CD4-positive, alpha-beta T cell (primary cell): ENCODE measurements at regions not wholly inside any gene's neighbourhood (a gene's known extent, or its start where the extent isn't known, plus 50 kb on each side); places are given as distances from the start of the nearest gene placed in this dataset.

ENCODE experiments used
- ATAC-seq: fragments of 200-7000 bp; cut with Tn5 transposase; one replicate; pipeline ENCODE4 v1.10.0; 2022; ENCODE audit warnings: mild to moderate bottlenecking; ENCODE audit not compliant: poor library complexity
- CTCF ChIA-PET: fragments of 350-600 bp; sonication (Branson Sonifier 250); formaldehyde crosslinking; loops from one replicate; lab custom pipeline; 2021; ENCODE audit warnings: antibody characterized with exemption, inconsistent platforms; lab: Charles Lee
- POLR2A ChIA-PET: fragments of 350-600 bp; sonication (Branson Sonifier 250); formaldehyde crosslinking; loops from one replicate; lab custom pipeline; 2021; ENCODE audit warnings: antibody characterized with exemption, inconsistent platforms; lab: Charles Lee
- DNase-seq, 14 experiments: peaks; one replicate each; pipeline ENCODE4 v3.0.0-alpha.2; 2013 to 2020; ENCODE audit warnings: mixed read lengths in 2 of 14
- H3K27ac ChIP-seq, 2 donors: one replicate each; pipeline versions ENCODE4 v1.5.1 to v1.7.0; 2013; ENCODE audit warnings: low read length in 2 of 2, low read depth in 1 of 2, mild to moderate bottlenecking in 1 of 2
- H3K27me3 ChIP-seq, 2 experiments: 1 replicate in 1 of 2; 2 replicates in 1 of 2; pipeline versions ENCODE4 v1.6.1 to v1.7.0; 2013; ENCODE audit warnings: low read length in 2 of 2, control low read depth in 1 of 2, mild to moderate bottlenecking in 1 of 2, moderate library complexity in 1 of 2; ENCODE audit not compliant: insufficient read depth in 2 of 2, control insufficient read depth in 1 of 2
- H3K36me3 ChIP-seq: one replicate; pipeline ENCODE4 v1.6.1; 2013; ENCODE audit warnings: low read length, control low read depth; ENCODE audit not compliant: insufficient read depth
- H3K4me1 ChIP-seq: one replicate; pipeline ENCODE4 v1.6.1; 2013; ENCODE audit warnings: low read length, control low read depth; ENCODE audit not compliant: insufficient read depth
- H3K4me3 ChIP-seq: one replicate; pipeline ENCODE4 v1.5.1; 2013; ENCODE audit warnings: mild to moderate bottlenecking, low read length, moderate library complexity
- H3K9me3 ChIP-seq, 2 experiments: 1 replicate in 1 of 2; 2 replicates in 1 of 2; pipeline versions ENCODE4 v1.6.1 to v1.7.0; 2013; ENCODE audit warnings: low read length in 2 of 2, mild to moderate bottlenecking in 2 of 2, control low read depth in 1 of 2, moderate library complexity in 1 of 2; ENCODE audit not compliant: control insufficient read depth in 1 of 2, insufficient read depth in 1 of 2
- H3K27ac Mint-ChIP-seq: one replicate; pipeline ENCODE4 v1.8.0; 2020; ENCODE audit warnings: mixed read lengths
- H3K27me3 Mint-ChIP-seq: one replicate; pipeline ENCODE4 v1.8.0; 2021; ENCODE audit warnings: mixed read lengths
- H3K36me3 Mint-ChIP-seq: one replicate; pipeline ENCODE4 v1.8.0; 2021; ENCODE audit warnings: low read depth, mixed read lengths
- H3K4me1 Mint-ChIP-seq: one replicate; pipeline ENCODE4 v1.8.0; 2021; ENCODE audit warnings: low read depth, mixed read lengths
- H3K4me3 Mint-ChIP-seq: one replicate; pipeline ENCODE4 v1.8.0; 2020; ENCODE audit warnings: mild to moderate bottlenecking, mixed read lengths
- H3K9me3 Mint-ChIP-seq: one replicate; pipeline ENCODE4 v1.8.0; 2020; ENCODE audit warnings: mixed read lengths
- intact Hi-C, 2 experiments: fragments of 100-400 bp; cut with DNase I in 1 of 2; cut with micrococcal nuclease in 1 of 2; formaldehyde crosslinking; loops; one replicate each; pipeline versions ENCODE4 v1.15.1 to v1.9.0; 2023 to 2025; cut with DNase I, micrococcal nuclease
- TF ChIP-seq, protein P1 (sequence below): fragments of 200-600 bp; IDR thresholded peaks from one replicate; pipeline ENCODE4 v1.8.0; 2022; ENCODE audit warnings: antibody characterized with exemption, mild to moderate bottlenecking

GRCh38 chr20:37598100-37598543 is 70.4 kb upstream of the BLCAP start:
- Histone ChIP-seq H3K27me3 (peaks cover 0 to 7% of the 10 kb centered on the region in 2 experiments), H3K4me3 (no peak overlapping the region), H3K36me3 (no peaks in the 10 kb centered on the region), H3K27ac (no peak overlapping the region), H3K9me3 (peaks cover 0 to 4% of the 10 kb centered on the region in 2 experiments), H3K4me1 (no peaks in the 10 kb centered on the region)
- H3K27ac Mint-ChIP-seq = no peak overlapping the region
- no peak for ATAC-seq
- no peaks in the 10 kb centered on the region for H3K9me3 Mint-ChIP-seq
- H3K36me3 Mint-ChIP-seq = no peaks in the 10 kb centered on the region
- POLR2A ChIA-PET = no interaction called here
- no peak overlapping the region for H3K4me3 Mint-ChIP-seq
- TF ChIP-seq, protein P1, sequence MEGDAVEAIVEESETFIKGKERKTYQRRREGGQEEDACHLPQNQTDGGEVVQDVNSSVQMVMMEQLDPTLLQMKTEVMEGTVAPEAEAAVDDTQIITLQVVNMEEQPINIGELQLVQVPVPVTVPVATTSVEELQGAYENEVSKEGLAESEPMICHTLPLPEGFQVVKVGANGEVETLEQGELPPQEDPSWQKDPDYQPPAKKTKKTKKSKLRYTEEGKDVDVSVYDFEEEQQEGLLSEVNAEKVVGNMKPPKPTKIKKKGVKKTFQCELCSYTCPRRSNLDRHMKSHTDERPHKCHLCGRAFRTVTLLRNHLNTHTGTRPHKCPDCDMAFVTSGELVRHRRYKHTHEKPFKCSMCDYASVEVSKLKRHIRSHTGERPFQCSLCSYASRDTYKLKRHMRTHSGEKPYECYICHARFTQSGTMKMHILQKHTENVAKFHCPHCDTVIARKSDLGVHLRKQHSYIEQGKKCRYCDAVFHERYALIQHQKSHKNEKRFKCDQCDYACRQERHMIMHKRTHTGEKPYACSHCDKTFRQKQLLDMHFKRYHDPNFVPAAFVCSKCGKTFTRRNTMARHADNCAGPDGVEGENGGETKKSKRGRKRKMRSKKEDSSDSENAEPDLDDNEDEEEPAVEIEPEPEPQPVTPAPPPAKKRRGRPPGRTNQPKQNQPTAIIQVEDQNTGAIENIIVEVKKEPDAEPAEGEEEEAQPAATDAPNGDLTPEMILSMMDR = no peak
- DNase-seq = no peak
- intact Hi-C loops = no loop called here
- CTCF ChIA-PET = no interaction called here
- peaks cover 52% of the 10 kb centered on the region for H3K27me3 Mint-ChIP-seq
- H3K4me1 Mint-ChIP-seq = no peaks in the 10 kb centered on the region

DNA sequence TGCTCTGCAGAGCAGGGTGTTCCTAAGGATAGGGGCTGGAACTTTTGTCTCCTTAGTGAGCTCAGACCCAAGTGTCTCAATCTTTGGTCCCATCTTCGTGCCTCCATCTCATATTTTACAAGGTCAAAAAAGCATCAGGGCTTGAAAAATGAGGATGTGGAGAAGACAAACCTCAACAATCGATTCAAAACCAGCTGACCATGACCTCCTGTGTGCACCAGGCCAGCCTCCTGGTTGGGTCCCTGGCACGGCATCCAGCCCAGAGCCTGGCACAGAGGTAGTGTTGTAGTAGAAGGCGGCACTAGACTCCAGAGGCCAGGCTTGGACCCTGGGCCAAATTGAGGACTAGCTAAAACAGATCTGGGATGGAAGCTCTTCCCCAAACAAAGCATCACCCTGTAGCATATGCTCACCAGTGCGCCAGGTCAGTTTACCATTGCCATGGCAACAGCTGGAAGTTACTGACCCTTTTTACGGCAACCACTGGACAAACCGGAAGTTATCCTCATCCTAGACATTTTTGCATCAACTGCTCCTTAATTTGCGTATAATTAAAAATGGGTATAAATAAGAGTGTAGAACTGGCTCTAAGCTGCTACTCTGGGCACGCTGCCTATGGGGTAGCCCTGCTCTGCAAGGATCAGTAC is 69.3 kb upstream of the BLCAP start:
- Histone ChIP-seq H3K27me3 (peaks cover 0 to 7% of the 10 kb centered on the region in 2 experiments), H3K36me3 (no peaks in the 10 kb centered on the region), H3K4me1 (no peaks in the 10 kb centered on the region), H3K27ac (no peak overlapping the region), H3K4me3 (no peak overlapping the region), H3K9me3 (peaks cover 0 to 4% of the 10 kb centered on the region in 2 experiments)
- no peak overlapping the region for H3K4me3 Mint-ChIP-seq
- TF ChIP-seq, protein P1 = no peak
- peaks cover 63% of the 10 kb centered on the region for H3K27me3 Mint-ChIP-seq
- POLR2A ChIA-PET = interaction anchor here (0.7 kb wide), 1 partner anchor 707 kb away, joined by 3 read pairs; the partner anchor contains the start of gene BPI
- ATAC-seq = no peak
- no peaks in the 10 kb centered on the region for H3K9me3 Mint-ChIP-seq
- DNase-seq = no peak
- intact Hi-C loops = no loop called here
- CTCF ChIA-PET = no interaction called here
- H3K27ac Mint-ChIP-seq = no peak overlapping the region
- no peaks in the 10 kb centered on the region for H3K4me1 Mint-ChIP-seq
- no peaks in the 10 kb centered on the region for H3K36me3 Mint-ChIP-seq

- no peaks in the 10 kb centered on the region for H3K36me3 ChIP-seq
- no peak overlapping the region for H3K4me3 ChIP-seq
- DNase-seq (no peak), ATAC-seq (no peak)
- no peak overlapping the region for H3K4me3 Mint-ChIP-seq
- peaks cover 0 to 4% of the 10 kb centered on the region in 2 experiments for H3K9me3 ChIP-seq
- H3K36me3 Mint-ChIP-seq = no peaks in the 10 kb centered on the region
- peaks cover 6 to 7% of the 10 kb centered on the region in 2 experiments for H3K27me3 ChIP-seq
- intact Hi-C loops = no loop called here
- ChIA-PET CTCF (no interaction called here), POLR2A (no interaction called here)
- no peaks in the 10 kb centered on the region for H3K9me3 Mint-ChIP-seq
- H3K27me3 Mint-ChIP-seq = peaks cover 68% of the 10 kb centered on the region
- TF ChIP-seq, protein P1 = no peak
- H3K4me1 ChIP-seq = no peaks in the 10 kb centered on the region
- no peak overlapping the region for H3K27ac ChIP-seq
- no peaks in the 10 kb centered on the region for H3K4me1 Mint-ChIP-seq
- no peak overlapping the region for H3K27ac Mint-ChIP-seq
These were observed 68.5 kb upstream of the BLCAP start for GRCh38 chr20:37596168-37596567.
